NCI-H2081 (cell line): ENCODE measurements at regions not wholly inside any gene's neighbourhood (a gene's known extent, or its start where the extent isn't known, plus 50 kb on each side); places are given as distances from the start of the nearest gene placed in this dataset.

Experiments
- DNase-seq, 2 experiments: peaks; one replicate each; lab custom pipeline; 2025; lab: John Stamatoyannopoulos, UW

- DNase-seq, result no peak
Observed at GRCh38 chr6:44608175-44608574, 220.7 kb downstream of the CDC5L start.

- DNase-seq, result no peak
Observed at GRCh38 chr6:44609051-44609612, 221.6 kb downstream of the CDC5L start.

- no peak for DNase-seq
Observed at GRCh38 chr6:44614396-44614795, 226.9 kb downstream of the CDC5L start.

DNA sequence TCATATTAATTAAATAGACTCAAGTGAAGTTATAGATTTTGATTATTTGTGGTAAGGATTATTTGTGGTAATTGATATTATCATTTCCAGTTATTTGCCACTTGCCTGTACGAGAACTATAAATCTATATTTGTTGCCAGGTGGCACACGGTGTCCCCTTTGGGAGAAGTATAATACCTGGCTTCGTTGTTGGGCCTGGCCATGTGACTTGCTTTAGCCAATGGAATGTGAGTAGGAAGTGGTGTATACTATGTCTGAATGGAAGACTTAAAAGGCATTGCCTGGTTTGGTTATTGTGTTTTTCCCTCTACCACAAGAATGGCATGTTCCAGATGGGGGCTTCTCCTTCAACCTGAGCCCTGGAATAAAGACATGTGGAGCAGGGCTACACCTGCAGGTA is 228.1 kb downstream of the CDC5L start:
- no peak for DNase-seq

DNA sequence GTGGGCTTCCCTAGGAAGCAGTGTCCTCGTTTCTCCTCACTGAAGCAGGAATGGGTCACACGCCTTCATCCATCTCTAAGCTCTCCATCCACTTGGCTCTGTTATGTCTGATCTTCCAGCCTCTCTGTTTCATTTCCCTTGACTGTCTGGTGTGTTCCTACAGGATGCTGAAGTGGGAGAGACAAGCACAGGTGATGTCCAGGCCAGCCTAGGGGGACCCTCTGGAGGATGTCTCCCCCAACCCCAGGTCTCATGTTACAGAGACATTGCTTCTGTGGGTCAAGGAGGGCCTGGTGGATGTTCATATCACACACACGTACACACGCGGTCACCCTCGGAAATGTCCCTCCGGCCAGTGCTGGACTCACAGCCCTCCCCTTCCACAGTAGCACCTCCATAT is 229.9 kb downstream of the CDC5L start:
- no peak for DNase-seq

GRCh38 chr6:44618371-44618770 is 230.9 kb downstream of the CDC5L start:
- no peak for DNase-seq

DNA sequence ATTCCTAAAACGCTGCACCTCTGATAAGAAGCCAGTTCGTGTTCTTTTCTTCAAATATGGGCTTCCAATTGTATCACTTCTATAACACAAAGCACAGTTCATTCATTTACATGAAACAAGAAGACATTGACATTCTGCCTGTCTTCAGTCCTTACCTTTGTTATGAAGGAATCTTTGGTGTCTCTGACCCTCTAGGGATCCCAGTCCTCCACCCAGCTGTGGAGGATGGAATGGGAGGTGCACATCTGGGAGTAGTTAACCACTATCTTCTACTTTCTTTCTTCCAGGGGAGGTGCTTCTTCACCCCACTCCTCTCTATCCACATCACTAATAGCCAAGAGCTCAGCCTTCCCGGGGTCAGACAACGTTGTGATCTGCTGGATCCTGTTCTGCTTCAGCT is 233.4 kb downstream of the CDC5L start:
- DNase-seq, result no peak

GRCh38 chr6:44621846-44622245 is 234.3 kb downstream of the CDC5L start:
- no peak for DNase-seq

GRCh38 chr6:44622555-44622954 is 235.0 kb downstream of the CDC5L start:
- no peak for DNase-seq

DNA sequence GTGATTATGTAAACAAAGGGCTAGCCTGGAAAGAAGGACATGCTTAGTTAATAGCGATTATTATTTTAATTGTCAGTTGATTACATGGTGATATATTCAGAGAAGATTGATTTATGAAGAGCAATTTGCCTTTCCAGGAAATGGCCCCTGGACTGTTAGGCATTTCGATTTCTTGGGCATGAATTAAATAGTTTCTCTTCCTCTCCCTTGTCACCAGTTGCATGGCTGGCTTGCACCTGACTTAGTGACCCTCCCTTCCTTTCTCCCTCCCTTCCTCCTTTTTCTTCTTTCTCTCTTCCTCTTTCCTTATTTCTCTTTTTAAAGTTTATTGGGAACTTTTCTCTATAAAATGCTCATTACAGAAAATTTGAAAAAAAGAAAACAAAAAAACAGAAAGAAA is 235.4 kb downstream of the CDC5L start:
- no peak for DNase-seq

GRCh38 chr6:44624226-44624625 is 236.7 kb downstream of the CDC5L start:
- no peak for DNase-seq

DNA sequence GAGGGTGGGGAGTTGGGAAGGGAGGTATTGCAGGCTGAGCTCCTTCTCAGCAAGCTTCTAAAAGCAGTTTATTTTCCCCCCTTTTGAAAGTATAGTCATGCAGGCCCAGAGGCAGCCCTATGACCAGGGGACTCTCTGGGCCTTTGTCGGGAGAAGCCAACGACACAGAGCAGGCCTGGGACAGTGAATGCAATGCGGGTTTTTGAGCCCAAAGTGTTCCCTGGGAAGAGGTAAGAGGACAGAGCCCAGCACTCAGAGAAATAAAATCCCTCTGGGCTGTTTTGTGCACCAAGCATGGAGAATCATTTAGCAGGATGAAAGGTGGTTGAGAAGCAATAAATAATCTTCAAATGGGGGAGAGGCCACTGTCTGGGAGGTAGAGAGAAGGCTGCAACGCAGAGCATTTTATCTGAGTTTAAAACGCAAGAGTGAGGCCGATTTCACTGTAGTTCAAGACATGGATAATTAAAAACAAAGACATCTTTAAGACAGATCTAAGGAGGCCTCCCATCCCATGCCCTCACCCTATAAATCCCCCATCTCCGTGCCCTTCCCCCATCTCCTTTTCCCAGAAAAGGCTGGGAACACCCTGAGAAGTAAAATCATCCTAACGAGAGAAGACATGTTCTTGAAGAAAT is 237.5 kb downstream of the CDC5L start:
- DNase-seq, result no peak

DNA sequence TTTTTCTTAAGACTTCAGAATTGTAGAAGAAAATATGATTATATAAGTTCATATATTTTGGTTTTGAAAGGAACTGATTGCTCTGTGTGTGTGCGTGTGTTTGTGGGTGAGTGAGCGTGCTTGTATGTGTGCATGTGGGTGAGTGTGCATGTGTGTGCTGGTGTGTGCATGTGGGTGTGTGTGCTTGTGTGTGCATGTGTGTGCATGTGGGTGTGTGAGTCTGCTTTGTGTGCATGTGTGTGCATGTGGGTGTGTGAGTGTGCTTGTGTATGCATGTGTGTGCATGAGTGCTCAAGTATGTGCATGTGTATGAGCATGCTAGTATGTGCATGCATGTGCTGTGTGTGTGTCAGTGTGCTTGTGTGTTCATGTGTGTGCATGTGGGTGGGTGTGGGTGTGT is 238.5 kb downstream of the CDC5L start:
- DNase-seq, result no peak

GRCh38 chr6:44626616-44627015 is 239.1 kb downstream of the CDC5L start:
- no peak for DNase-seq

- DNase-seq, result no peak
Observed at GRCh38 chr6:44627091-44627882, 239.8 kb downstream of the CDC5L start.

DNA sequence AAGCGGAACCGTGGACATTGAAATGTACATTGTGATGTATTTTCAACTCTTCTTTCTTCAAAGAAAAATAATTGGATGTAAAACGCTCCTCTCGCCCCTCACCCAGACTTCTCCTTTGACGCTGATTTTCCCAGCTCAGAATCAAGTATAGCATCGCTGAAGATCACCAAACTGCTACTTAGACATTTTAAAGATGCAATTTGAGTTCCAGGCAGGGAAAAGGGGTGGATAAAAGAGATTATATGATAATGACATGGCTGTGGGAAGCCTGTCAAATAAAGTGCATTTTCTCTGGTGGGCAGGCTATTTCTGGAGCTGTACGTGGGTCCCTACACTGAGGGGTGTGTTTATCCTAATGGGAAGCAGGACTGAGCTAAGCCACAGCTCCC is 240.4 kb downstream of the CDC5L start:
- DNase-seq, result no peak

GRCh38 chr6:44628347-44628746 is 240.8 kb downstream of the CDC5L start:
- DNase-seq, result no peak

DNA sequence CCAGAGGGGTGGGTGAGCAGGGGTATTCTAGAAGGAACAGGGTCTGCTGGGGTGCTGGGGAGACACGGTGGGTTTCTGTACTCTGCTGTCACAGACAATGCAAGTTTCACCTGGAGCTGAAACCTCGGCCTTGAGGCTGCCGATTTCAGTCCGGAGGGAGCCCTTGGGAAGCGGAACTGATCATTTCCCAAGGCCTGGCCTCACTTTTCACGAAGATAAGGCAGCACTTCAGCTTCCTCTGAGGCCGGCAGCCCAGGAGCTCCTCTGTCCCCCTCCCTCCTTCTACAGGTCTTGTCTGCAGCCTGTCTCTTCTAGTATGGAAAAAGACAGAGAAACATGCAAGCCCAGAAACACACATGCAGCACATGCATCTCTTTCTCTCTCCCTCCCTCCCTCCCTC is 242.1 kb downstream of the CDC5L start:
- DNase-seq, result no peak

DNA sequence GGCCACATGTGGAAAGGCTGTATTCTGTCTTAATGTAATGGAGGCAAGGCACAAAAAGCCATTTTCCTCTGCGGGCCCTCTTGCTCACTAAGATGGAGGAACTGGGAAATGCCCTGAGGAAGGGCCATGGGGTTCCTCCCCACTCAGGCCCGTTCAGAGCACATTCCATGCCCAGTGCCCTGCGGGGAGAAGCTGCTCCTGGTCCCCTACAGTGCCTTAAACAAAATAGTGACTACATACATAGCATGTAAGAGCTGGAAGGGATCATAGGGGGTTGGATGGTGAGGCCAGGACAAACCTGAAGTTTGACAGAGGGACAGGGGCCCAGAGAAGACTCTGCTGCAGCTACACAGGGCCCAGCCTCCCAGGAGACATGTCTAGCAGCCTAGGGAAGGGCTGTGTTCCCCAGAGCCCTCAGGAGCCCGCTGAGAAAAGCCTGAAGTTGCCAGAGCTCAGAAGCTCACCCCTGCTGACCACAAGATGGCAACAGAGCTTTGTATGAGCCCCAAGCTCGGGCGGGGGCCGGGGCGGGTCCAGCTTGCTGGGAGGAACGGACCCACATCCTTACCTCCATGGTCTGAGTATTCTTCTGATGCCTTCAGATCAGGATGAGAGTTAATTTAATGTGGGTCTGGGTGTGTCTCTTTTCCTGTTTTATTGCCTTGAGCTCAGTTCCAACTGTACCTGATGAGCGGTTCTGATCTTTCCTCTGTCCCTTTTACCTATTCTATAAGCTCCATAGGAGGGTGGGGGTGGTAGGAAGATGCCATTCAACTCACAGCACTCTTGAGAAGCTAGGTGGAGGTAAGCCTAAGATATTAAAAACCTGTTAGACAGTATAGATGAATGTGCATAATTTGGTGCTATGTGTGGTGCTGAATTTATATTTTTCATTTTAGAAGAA is 242.9 kb downstream of the CDC5L start:
- DNase-seq, result peak; percentile 2 to 43

DNA sequence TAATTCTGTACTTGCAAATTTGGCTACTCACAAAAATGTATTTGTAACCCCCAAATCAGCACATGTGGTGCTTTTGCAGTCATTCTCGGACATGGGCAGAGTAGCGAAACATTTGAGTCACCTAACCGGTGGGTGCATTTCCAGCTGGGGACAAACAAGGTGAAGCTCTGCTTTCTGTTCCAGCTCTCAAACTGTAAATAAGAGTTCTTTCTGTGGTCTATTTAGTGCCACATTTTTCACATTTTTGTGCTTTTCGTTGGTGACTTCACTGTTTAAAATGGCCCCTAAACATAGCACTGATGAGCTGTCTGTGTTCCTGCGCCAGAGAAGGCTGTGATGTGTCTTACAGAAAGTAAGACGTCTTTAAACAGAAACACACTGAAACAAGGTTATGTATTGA is 244.5 kb downstream of the CDC5L start:
- DNase-seq, result no peak

GRCh38 chr6:44634321-44634720 is 246.8 kb downstream of the CDC5L start:
- DNase-seq, result no peak

DNA sequence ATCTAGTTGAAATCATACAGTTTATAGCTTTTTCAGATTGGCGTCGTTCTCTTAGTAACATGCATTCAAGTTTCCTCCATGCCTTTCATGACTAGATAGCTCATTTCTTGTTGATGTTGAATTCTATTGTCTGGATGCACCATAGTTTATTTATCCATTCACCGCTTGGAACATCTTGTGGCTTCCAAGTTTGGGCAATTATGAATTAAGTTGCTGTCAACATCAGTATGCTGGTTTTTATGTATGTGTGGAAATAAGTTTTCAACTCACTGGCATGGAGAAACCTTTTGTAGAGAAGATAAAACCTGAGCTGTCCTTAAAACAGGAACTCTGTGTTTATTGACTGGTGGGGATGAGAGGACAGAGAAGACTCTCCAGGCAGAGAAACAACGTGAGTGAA is 248.0 kb downstream of the CDC5L start:
- DNase-seq, result no peak
